ENCODE measurements at regions not wholly inside any gene's neighbourhood (a gene's known extent, or its start where the extent isn't known, plus 50 kb on each side); places are given as distances from the start of the nearest gene placed in this dataset.

DNA sequence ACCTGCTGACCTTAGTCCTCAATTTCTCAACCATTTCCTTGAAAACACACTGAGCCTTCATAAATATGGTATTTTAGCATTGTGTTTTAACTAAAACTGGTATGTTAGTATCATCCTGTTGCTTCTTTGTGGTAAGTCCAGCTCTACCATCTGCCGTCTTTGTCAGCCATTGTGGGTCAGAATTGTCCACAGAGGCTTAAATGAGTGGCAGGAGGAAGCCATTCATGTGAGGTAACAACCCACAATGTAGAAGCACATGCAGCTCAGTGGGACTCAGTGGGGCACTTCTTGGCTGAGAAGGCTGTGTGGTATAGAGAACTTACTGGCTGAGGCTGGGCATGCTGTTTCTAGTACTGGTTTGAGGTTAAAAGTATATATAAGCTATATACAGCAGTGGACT lies 149.2 kb upstream of the NR3C1 start:
- Histone ChIP-seq H2BK120ac (ENCODE audit: low read depth, low read length) (no peak overlapping the region), H3K4me2 (ENCODE audit: low read length) (no peak overlapping the region), H3K4ac (ENCODE audit: low read depth, low read length) (no peak overlapping the region), H3K79me1 (ENCODE audit: low read length) (no peaks in the 10 kb centered on the region), H3K23ac (ENCODE audit: low read length) (no peak overlapping the region), H4K5ac (ENCODE audit: low read length) (no peak overlapping the region), H3K27ac (ENCODE audit: low read depth, low read length) (no peak overlapping the region), H2BK5ac (ENCODE audit: low read length) (no peak overlapping the region), H2AK5ac (ENCODE audit: low read length) (no peak overlapping the region), H3K18ac (ENCODE audit: low read length) (no peak overlapping the region), H3K79me2 (ENCODE audit: control insufficient read depth, insufficient read depth, low read length) (no peaks in the 10 kb centered on the region), H2BK15ac (replicated peaks; ENCODE audit: low read depth) (no peak overlapping the region), H3K27me3 (ENCODE audit: insufficient read depth, low read length, poor library complexity) (no peaks in the 10 kb centered on the region), H3K36me3 (ENCODE audit: control insufficient read depth, insufficient read depth, low read length) (no peaks in the 10 kb centered on the region), H3K9ac (ENCODE audit: low read length) (no peak overlapping the region), H3K4me1 (ENCODE audit: control insufficient read depth, low read depth, low read length) (no peaks in the 10 kb centered on the region), H4K8ac (ENCODE audit: low read depth, low read length) (no peak overlapping the region), H3K56ac (ENCODE audit: low read length) (no peak overlapping the region), H3K4me3 (ENCODE audit: low read length) (no peak overlapping the region)
- DNase-seq = no peak
- WGBS (ENCODE audit: extremely low coverage, insufficient coverage, low lambda C conversion rate) = no CpG with 5 or more reads among the region's 1 CpG

DNA sequence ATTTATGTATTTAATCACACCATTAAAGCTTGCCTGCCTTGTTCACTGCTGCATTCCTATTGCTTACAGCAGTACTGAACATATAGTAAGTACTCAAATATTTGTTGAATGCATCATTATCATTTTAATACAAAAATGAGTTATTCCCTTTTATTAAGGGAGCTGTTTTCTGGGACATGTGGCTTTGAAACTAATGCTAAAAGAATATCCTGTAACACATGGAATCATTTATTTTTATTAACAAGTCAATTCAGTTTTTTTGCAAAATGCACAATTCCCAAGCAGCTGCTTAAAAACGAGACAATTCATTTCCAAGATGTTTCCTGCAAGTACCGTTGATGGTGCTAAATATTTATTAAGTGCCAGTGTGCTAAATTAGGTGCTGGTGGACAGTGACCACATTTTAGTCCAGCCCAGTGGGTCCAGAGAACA lies 148.3 kb upstream of the NR3C1 start:
- Histone ChIP-seq H3K56ac (ENCODE audit: low read length) (no peak overlapping the region), H3K27me3 (ENCODE audit: insufficient read depth, low read length, poor library complexity) (no peaks in the 10 kb centered on the region), H3K4me3 (ENCODE audit: low read length) (no peak overlapping the region), H3K79me1 (ENCODE audit: low read length) (no peaks in the 10 kb centered on the region), H2BK5ac (ENCODE audit: low read length) (no peak overlapping the region), H2BK15ac (replicated peaks; ENCODE audit: low read depth) (no peak overlapping the region), H3K27ac (ENCODE audit: low read depth, low read length) (no peak overlapping the region), H3K23ac (ENCODE audit: low read length) (no peak overlapping the region), H3K36me3 (ENCODE audit: control insufficient read depth, insufficient read depth, low read length) (no peaks in the 10 kb centered on the region), H3K4ac (ENCODE audit: low read depth, low read length) (no peak overlapping the region), H3K18ac (ENCODE audit: low read length) (no peak overlapping the region), H3K4me2 (ENCODE audit: low read length) (no peak overlapping the region), H2BK120ac (ENCODE audit: low read depth, low read length) (no peak overlapping the region), H4K5ac (ENCODE audit: low read length) (no peak overlapping the region), H4K8ac (ENCODE audit: low read depth, low read length) (no peak overlapping the region), H2AK5ac (ENCODE audit: low read length) (no peak overlapping the region), H3K9ac (ENCODE audit: low read length) (no peak overlapping the region), H3K79me2 (ENCODE audit: control insufficient read depth, insufficient read depth, low read length) (no peaks in the 10 kb centered on the region), H3K4me1 (ENCODE audit: control insufficient read depth, low read depth, low read length) (no peaks in the 10 kb centered on the region)
- WGBS (ENCODE audit: extremely low coverage, insufficient coverage, low lambda C conversion rate) = no CpG with 5 or more reads among the region's 2 CpGs
- no peak for DNase-seq

DNA sequence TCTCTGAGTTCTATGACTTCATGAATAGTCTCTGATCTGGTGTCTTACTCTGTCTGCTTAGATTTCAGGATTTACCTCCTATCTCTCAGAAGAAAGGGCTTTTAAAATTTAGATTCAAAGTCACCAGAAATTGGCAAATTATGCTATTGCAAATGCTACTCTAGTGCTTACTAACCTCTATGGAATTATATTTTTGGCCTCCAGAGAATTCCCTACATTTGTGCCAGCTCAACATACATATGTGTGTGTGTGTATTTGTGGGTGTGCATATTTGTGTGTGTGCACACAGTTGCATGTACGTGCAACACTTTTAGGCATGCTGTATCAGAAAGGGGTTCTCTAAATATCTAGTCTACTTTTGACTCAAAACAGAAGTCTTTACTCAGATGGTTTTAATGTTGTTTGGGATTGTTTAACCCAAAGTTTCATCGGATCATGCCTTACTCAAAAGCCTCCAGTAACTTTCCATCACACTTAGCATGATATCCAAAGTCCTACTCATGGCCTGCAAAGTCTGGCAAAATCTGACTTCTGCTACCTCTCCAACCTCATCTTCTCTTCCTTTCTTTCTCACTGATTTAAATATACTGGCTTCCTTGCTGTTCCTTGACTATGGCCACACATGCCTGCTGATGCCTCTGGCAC lies 147.6 kb upstream of the NR3C1 start:
- no peak for DNase-seq
- Histone ChIP-seq H4K5ac (ENCODE audit: low read length) (no peak overlapping the region), H3K79me1 (ENCODE audit: low read length) (no peaks in the 10 kb centered on the region), H2BK5ac (ENCODE audit: low read length) (no peak overlapping the region), H3K56ac (ENCODE audit: low read length) (no peak overlapping the region), H3K4me2 (ENCODE audit: low read length) (no peak overlapping the region), H3K4ac (ENCODE audit: low read depth, low read length) (no peak overlapping the region), H3K27me3 (ENCODE audit: insufficient read depth, low read length, poor library complexity) (no peaks in the 10 kb centered on the region), H2BK120ac (ENCODE audit: low read depth, low read length) (no peak overlapping the region), H3K4me3 (ENCODE audit: low read length) (no peak overlapping the region), H2AK5ac (ENCODE audit: low read length) (no peak overlapping the region), H3K9ac (ENCODE audit: low read length) (no peak overlapping the region), H3K23ac (ENCODE audit: low read length) (no peak overlapping the region), H3K18ac (ENCODE audit: low read length) (no peak overlapping the region), H2BK15ac (replicated peaks; ENCODE audit: low read depth) (no peak overlapping the region), H3K27ac (ENCODE audit: low read depth, low read length) (no peak overlapping the region), H3K4me1 (ENCODE audit: control insufficient read depth, low read depth, low read length) (no peaks in the 10 kb centered on the region), H3K79me2 (ENCODE audit: control insufficient read depth, insufficient read depth, low read length) (no peaks in the 10 kb centered on the region), H4K8ac (ENCODE audit: low read depth, low read length) (no peak overlapping the region), H3K36me3 (ENCODE audit: control insufficient read depth, insufficient read depth, low read length) (no peaks in the 10 kb centered on the region)
- no CpG with 5 or more reads among the region's 2 CpGs for WGBS (ENCODE audit: extremely low coverage, insufficient coverage, low lambda C conversion rate)

DNA sequence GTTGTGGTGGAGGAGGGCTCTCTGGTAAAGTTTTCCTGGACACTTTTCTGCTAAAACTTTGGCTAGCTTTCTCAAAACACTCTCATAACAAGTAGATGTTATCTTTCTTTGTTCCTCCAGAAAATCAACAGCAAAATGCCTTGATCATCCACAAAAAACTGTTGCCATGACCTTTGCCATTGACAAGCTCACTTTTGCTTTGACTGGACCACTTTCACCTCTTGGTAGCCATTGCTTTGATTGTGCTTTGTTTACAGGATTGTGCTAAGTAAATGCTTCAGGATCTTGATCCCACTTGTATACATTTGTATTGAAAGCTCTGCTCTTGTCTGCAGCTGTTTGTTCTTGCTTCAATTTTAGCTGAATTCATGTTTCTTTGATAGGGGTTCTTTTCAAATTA lies 143.9 kb upstream of the NR3C1 start:
- H3K4me3 ChIP-seq (ENCODE audit: low read length) = no peak overlapping the region
- no peak overlapping the region for H3K18ac ChIP-seq (ENCODE audit: low read length)
- no peak overlapping the region for H2BK120ac ChIP-seq (ENCODE audit: low read depth, low read length)
- H3K79me1 ChIP-seq (ENCODE audit: low read length) = no peaks in the 10 kb centered on the region
- H3K27me3 ChIP-seq (ENCODE audit: insufficient read depth, low read length, poor library complexity) = no peaks in the 10 kb centered on the region
- no peak overlapping the region for H3K4ac ChIP-seq (ENCODE audit: low read depth, low read length)
- DNase-seq = no peak
- H4K5ac ChIP-seq (ENCODE audit: low read length) = no peak overlapping the region
- no peak overlapping the region for H3K9ac ChIP-seq (ENCODE audit: low read length)
- H3K27ac ChIP-seq (ENCODE audit: low read depth, low read length) = no peak overlapping the region
- no peak overlapping the region for H3K56ac ChIP-seq (ENCODE audit: low read length)
- H3K4me2 ChIP-seq (ENCODE audit: low read length) = no peak overlapping the region
- no peak overlapping the region for H3K23ac ChIP-seq (ENCODE audit: low read length)
- no peaks in the 10 kb centered on the region for H3K36me3 ChIP-seq (ENCODE audit: control insufficient read depth, insufficient read depth, low read length)
- no peak overlapping the region for H2BK15ac ChIP-seq (replicated peaks; ENCODE audit: low read depth)
- no peak overlapping the region for H2BK5ac ChIP-seq (ENCODE audit: low read length)
- peaks cover 3% of the 10 kb centered on the region for H3K4me1 ChIP-seq (ENCODE audit: control insufficient read depth, low read depth, low read length)
- H2AK5ac ChIP-seq (ENCODE audit: low read length) = no peak overlapping the region
- H4K8ac ChIP-seq (ENCODE audit: low read depth, low read length) = no peak overlapping the region
- no peaks in the 10 kb centered on the region for H3K79me2 ChIP-seq (ENCODE audit: control insufficient read depth, insufficient read depth, low read length)

DNA sequence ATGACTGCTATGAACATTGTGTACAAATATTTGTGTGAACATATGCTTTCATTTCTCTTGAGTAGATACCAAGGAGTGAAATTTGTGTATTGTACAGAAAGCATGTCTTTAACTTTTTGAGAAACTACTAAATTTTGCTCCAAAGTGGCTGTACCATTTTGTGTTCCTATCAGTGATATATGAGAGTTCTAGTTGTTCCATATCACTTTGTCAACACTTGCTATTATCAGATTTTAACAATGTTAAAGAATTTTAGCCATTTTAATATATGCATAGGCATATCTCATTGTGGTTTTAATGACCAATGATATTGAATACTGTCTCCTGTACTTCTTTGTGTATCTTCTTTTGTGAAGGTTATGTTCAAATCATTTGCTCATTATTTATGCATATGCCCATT lies 142.9 kb upstream of the NR3C1 start:
- Histone ChIP-seq H3K23ac (ENCODE audit: low read length) (no peak overlapping the region), H3K4me1 (ENCODE audit: control insufficient read depth, low read depth, low read length) (peaks cover 3% of the 10 kb centered on the region), H3K79me1 (ENCODE audit: low read length) (no peaks in the 10 kb centered on the region), H3K9ac (ENCODE audit: low read length) (no peak overlapping the region), H2BK5ac (ENCODE audit: low read length) (no peak overlapping the region), H3K27ac (ENCODE audit: low read depth, low read length) (no peak overlapping the region), H2BK120ac (ENCODE audit: low read depth, low read length) (no peak overlapping the region), H4K8ac (ENCODE audit: low read depth, low read length) (no peak overlapping the region), H3K36me3 (ENCODE audit: control insufficient read depth, insufficient read depth, low read length) (no peaks in the 10 kb centered on the region), H3K4ac (ENCODE audit: low read depth, low read length) (no peak overlapping the region), H2BK15ac (replicated peaks; ENCODE audit: low read depth) (no peak overlapping the region), H4K5ac (ENCODE audit: low read length) (no peak overlapping the region), H3K27me3 (ENCODE audit: insufficient read depth, low read length, poor library complexity) (no peaks in the 10 kb centered on the region), H2AK5ac (ENCODE audit: low read length) (no peak overlapping the region), H3K18ac (ENCODE audit: low read length) (no peak overlapping the region), H3K56ac (ENCODE audit: low read length) (no peak overlapping the region), H3K79me2 (ENCODE audit: control insufficient read depth, insufficient read depth, low read length) (no peaks in the 10 kb centered on the region), H3K4me3 (ENCODE audit: low read length) (no peak overlapping the region), H3K4me2 (ENCODE audit: low read length) (no peak overlapping the region)
- no peak for DNase-seq

DNA sequence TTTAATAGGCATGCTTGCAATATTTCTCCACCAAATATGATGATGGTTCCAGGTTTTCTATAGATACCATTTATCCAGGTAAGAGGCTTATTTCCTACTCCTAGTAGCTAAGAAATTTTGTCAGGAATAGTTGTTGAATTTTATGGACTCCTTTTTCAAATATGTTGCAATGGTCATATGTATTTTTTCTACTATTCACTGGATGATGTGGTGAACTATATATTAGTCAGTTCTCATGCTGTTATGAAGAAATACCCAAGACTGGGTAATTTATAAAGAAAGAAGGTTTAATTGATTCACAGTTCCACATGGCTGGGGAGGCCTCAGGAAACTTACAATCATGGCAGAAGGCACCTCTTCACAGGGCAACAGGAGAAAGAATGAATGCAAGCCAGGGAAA lies 141.1 kb upstream of the NR3C1 start:
- Histone ChIP-seq H3K36me3 (ENCODE audit: control insufficient read depth, insufficient read depth, low read length) (no peaks in the 10 kb centered on the region), H2BK120ac (ENCODE audit: low read depth, low read length) (no peak overlapping the region), H4K8ac (ENCODE audit: low read depth, low read length) (no peak overlapping the region)

More for the DNA sequence above, 141.1 kb upstream of the NR3C1 start:
- no peak overlapping the region for H3K4me3 ChIP-seq (ENCODE audit: low read length)
- H3K79me2 ChIP-seq (ENCODE audit: control insufficient read depth, insufficient read depth, low read length) = no peaks in the 10 kb centered on the region
- H3K4me1 ChIP-seq (ENCODE audit: control insufficient read depth, low read depth, low read length) = peaks cover 3% of the 10 kb centered on the region
- H3K4ac ChIP-seq (ENCODE audit: low read depth, low read length) = no peak overlapping the region
- H3K27ac ChIP-seq (ENCODE audit: low read depth, low read length) = no peak overlapping the region
- H3K56ac ChIP-seq (ENCODE audit: low read length) = no peak overlapping the region
- no peak overlapping the region for H2AK5ac ChIP-seq (ENCODE audit: low read length)
- no peak overlapping the region for H3K18ac ChIP-seq (ENCODE audit: low read length)
- H3K23ac ChIP-seq (ENCODE audit: low read length) = no peak overlapping the region
- no peak overlapping the region for H2BK15ac ChIP-seq (replicated peaks; ENCODE audit: low read depth)
- H3K4me2 ChIP-seq (ENCODE audit: low read length) = no peak overlapping the region
- H3K9ac ChIP-seq (ENCODE audit: low read length) = no peak overlapping the region
- H3K79me1 ChIP-seq (ENCODE audit: low read length) = no peaks in the 10 kb centered on the region
- DNase-seq = no peak
- no peak overlapping the region for H4K5ac ChIP-seq (ENCODE audit: low read length)
- H3K27me3 ChIP-seq (ENCODE audit: insufficient read depth, low read length, poor library complexity) = no peaks in the 10 kb centered on the region
- H2BK5ac ChIP-seq (ENCODE audit: low read length) = no peak overlapping the region

Measured in mesendoderm (in vitro differentiated cells).